Spleen (tissue), 11 donors: ENCODE measurements at regions not wholly inside any gene's neighbourhood (a gene's known extent, or its start where the extent isn't known, plus 50 kb on each side); places are given as distances from the start of the nearest gene placed in this dataset.

Experiments used
- DNase-seq: peaks from one replicate; pipeline ENCODE4 v3.0.0-alpha.2; 2020
- H3K27ac ChIP-seq, 8 donors: fragments of 200-600 bp; sonication (generic) in 7 of 8; 1 replicate in 4 of 8; 2 replicates in 4 of 8; pipeline versions ENCODE4 v1.5.0 to v1.8.0; 2016 to 2021; ENCODE audit warnings: inconsistent platforms in 4 of 8, mild to moderate bottlenecking in 4 of 8, moderate library complexity in 1 of 8
- H3K27me3 ChIP-seq, 7 donors: fragments of 200-600 bp; sonication (generic) in 6 of 7; replicated peaks in 1 of 7; 1 replicate in 4 of 7; 2 replicates in 3 of 7; pipeline versions ENCODE4 v1.5.0 to v1.8.0; 2016 to 2021; ENCODE audit warnings: inconsistent platforms in 3 of 7, mild to moderate bottlenecking in 1 of 7
- H3K36me3 ChIP-seq, 6 donors: fragments of 200-600 bp; sonication (generic) in 5 of 6; 1 replicate in 4 of 6; 2 replicates in 2 of 6; pipeline versions ENCODE4 v1.5.0 to v1.8.0; 2016 to 2021; ENCODE audit warnings: inconsistent platforms in 2 of 6
- H3K4me1 ChIP-seq, 6 donors: fragments of 200-600 bp; sonication (generic) in 5 of 6; 1 replicate in 3 of 6; 2 replicates in 3 of 6; pipeline versions ENCODE4 v1.5.0 to v1.8.0; 2016 to 2021; ENCODE audit warnings: inconsistent platforms in 3 of 6
- H3K4me3 ChIP-seq, 8 donors: fragments of 200-600 bp; sonication (generic) in 7 of 8; 1 replicate in 4 of 8; 2 replicates in 4 of 8; pipeline versions ENCODE4 v1.5.0 to v1.8.0; 2016 to 2021; ENCODE audit warnings: inconsistent platforms in 4 of 8, mild to moderate bottlenecking in 4 of 8, moderate library complexity in 2 of 8
- H3K9me3 ChIP-seq, 8 donors: fragments of 200-600 bp; sonication (generic) in 7 of 8; 1 replicate in 4 of 8; 2 replicates in 4 of 8; pipeline versions ENCODE4 v1.5.0 to v1.8.0; 2016 to 2021; ENCODE audit warnings: inconsistent platforms in 4 of 8
- CTCF ChIP-seq, 11 experiments: fragments of 200-600 bp in 7 of 11; fragments of 450-650 bp in 4 of 11; sonication (generic) in 4 of 11; IDR thresholded peaks in 8 of 11; conservative IDR thresholded peaks in 3 of 11; 1 replicate in 7 of 11; 2 replicates in 4 of 11; pipeline versions ENCODE4 v1.4.0 to v1.8.0; 2016 to 2021; ENCODE audit warnings: antibody characterized with exemption in 11 of 11, inconsistent platforms in 4 of 11, mild to moderate bottlenecking in 1 of 11
- POLR2A ChIP-seq, 3 donors: fragments of 450-650 bp; IDR thresholded peaks; one replicate each; pipeline ENCODE4 v1.5.1; 2017; ENCODE audit warnings: antibody characterized with exemption in 3 of 3, mild to moderate bottlenecking in 1 of 3
- POLR2AphosphoS5 ChIP-seq, 3 donors: sonication (generic); formaldehyde crosslinking; IDR thresholded peaks; one replicate each; pipeline ENCODE4 v1.5.1; 2017; ENCODE audit warnings: antibody characterized with exemption in 3 of 3
- WGBS, 5 donors: extraction: QIAGEN DNeasy Blood & Tissue Kit in 3 of 5; methylation state at CpG; one replicate each; pipeline versions ENCODE4 v1.1.5 to v1.1.7; 2013 to 2018; 5-methylcytosine and 5-hydroxymethylcytosine counted together
- intact Hi-C: fragments of 100-400 bp; cut with DNase I; formaldehyde crosslinking; loops from one replicate; pipeline ENCODE4 v1.15.0; 2023; ENCODE audit warnings: low total_unique reads
- donor health status: healthy with polysubstance abuse.
- donor health status: DM: no; HTN: no; CAD: no; lungs with moderate emphysema.
- donor health status: DM: no; HTN: no; CAD: no.
- donor health status: Bipolar disorder and iron deficiency.
- donor health status: healthy.
- donor health status: DM: no; HTN: no; CAD: no.
- donor health status: DM: yes; HTN: yes; CAD: no.

GRCh38 chr9:117952581-117952980 is 248.4 kb downstream of the TLR4 start:
- TF ChIP-seq CTCF (IDR thresholded peaks at IDR 0.05 in 8 of 11, conservative IDR thresholded peaks at IDR 0.05 in 3 of 11) (no peak), POLR2A (IDR thresholded peaks at IDR 0.05) (no peak)
- intact Hi-C loops: no loop called here
- Histone ChIP-seq H3K27me3 (no peaks in the 10 kb centered on the region), H3K36me3 (no peaks in the 10 kb centered on the region), H3K4me3 (no peak overlapping the region), H3K9me3 (no peaks in the 10 kb centered on the region), H3K4me1 (no peaks in the 10 kb centered on the region), H3K27ac (no peak overlapping the region)
- 58 to 69% (median 65%) methylated on average over 2 of the region's 2 CpGs for WGBS, 5 donors
- DNase-seq: no peak

GRCh38 chr9:117957267-117957666 is 253.1 kb downstream of the TLR4 start:
- no peak overlapping the region for H3K4me3 ChIP-seq
- DNase-seq: no peak
- TF ChIP-seq POLR2A (IDR thresholded peaks at IDR 0.05) (no peak), CTCF (IDR thresholded peaks at IDR 0.05 in 8 of 11, conservative IDR thresholded peaks at IDR 0.05 in 3 of 11) (no peak), POLR2AphosphoS5 (IDR thresholded peaks at IDR 0.05) (no peak)
- WGBS, 5 donors: 39 to 48% (median 47%) methylated on average over 2 of the region's 2 CpGs
- H3K27ac ChIP-seq: no peak overlapping the region
- no peaks in the 10 kb centered on the region for H3K9me3 ChIP-seq
- H3K27me3 ChIP-seq: no peaks in the 10 kb centered on the region
- intact Hi-C loops: no loop called here
- no peaks in the 10 kb centered on the region for H3K4me1 ChIP-seq
- no peaks in the 10 kb centered on the region for H3K36me3 ChIP-seq

GRCh38 chr9:117958726-117959125 is 254.5 kb downstream of the TLR4 start:
- H3K36me3 ChIP-seq: no peaks in the 10 kb centered on the region
- H3K27me3 ChIP-seq: no peaks in the 10 kb centered on the region
- H3K4me3 ChIP-seq: no peak overlapping the region
- WGBS, 5 donors: 95 to 100% (median 98%) methylated on average over 2 of the region's 2 CpGs
- intact Hi-C loops: no loop called here
- TF ChIP-seq POLR2AphosphoS5 (IDR thresholded peaks at IDR 0.05) (no peak), POLR2A (IDR thresholded peaks at IDR 0.05) (no peak), CTCF (IDR thresholded peaks at IDR 0.05 in 8 of 11, conservative IDR thresholded peaks at IDR 0.05 in 3 of 11) (no peak)
- no peak overlapping the region for H3K27ac ChIP-seq
- H3K9me3 ChIP-seq: no peaks in the 10 kb centered on the region
- DNase-seq: no peak
- H3K4me1 ChIP-seq: no peaks in the 10 kb centered on the region

- intact Hi-C loops: no loop called here
- no peaks in the 10 kb centered on the region for H3K9me3 ChIP-seq
- TF ChIP-seq CTCF (IDR thresholded peaks at IDR 0.05 in 8 of 11, conservative IDR thresholded peaks at IDR 0.05 in 3 of 11) (no peak), POLR2A (IDR thresholded peaks at IDR 0.05) (no peak), POLR2AphosphoS5 (IDR thresholded peaks at IDR 0.05) (no peak)
- DNase-seq: no peak
- H3K27ac ChIP-seq: no peak overlapping the region
- H3K4me1 ChIP-seq: no peaks in the 10 kb centered on the region
- no peaks in the 10 kb centered on the region for H3K27me3 ChIP-seq
- no peak overlapping the region for H3K4me3 ChIP-seq
- no peaks in the 10 kb centered on the region for H3K36me3 ChIP-seq
- 78 to 100% (median 91%) methylated on average over 1 of the region's 1 CpG for WGBS, 5 donors
Observed at GRCh38 chr9:117963493-117964090, 259.4 kb downstream of the TLR4 start.
